ENCODE measurements at regions not wholly inside any gene's neighbourhood (a gene's known extent, or its start where the extent isn't known, plus 50 kb on each side); places are given as distances from the start of the nearest gene placed in this dataset.
A peak's percentile ranks its signal among the peaks of the same experiment; 100 is the strongest.

GRCh38 chr5:135234242-135234641, 164.8 kb downstream of the MACROH2A1 start (continued):
- no peak for TF ChIP-seq ZNF646 (CRISPR knock-in tag; IDR thresholded peaks at IDR 0.05)
- peak; percentile 34 for TF ChIP-seq ARID5B (CRISPR knock-in tag; IDR thresholded peaks at IDR 0.05)
- no peak for TF ChIP-seq KDM1A (CRISPR knock-in tag; IDR thresholded peaks at IDR 0.05)
- no peak for TF ChIP-seq ZBTB42 (CRISPR knock-in tag; IDR thresholded peaks at IDR 0.05)
- TF ChIP-seq, protein P1, sequence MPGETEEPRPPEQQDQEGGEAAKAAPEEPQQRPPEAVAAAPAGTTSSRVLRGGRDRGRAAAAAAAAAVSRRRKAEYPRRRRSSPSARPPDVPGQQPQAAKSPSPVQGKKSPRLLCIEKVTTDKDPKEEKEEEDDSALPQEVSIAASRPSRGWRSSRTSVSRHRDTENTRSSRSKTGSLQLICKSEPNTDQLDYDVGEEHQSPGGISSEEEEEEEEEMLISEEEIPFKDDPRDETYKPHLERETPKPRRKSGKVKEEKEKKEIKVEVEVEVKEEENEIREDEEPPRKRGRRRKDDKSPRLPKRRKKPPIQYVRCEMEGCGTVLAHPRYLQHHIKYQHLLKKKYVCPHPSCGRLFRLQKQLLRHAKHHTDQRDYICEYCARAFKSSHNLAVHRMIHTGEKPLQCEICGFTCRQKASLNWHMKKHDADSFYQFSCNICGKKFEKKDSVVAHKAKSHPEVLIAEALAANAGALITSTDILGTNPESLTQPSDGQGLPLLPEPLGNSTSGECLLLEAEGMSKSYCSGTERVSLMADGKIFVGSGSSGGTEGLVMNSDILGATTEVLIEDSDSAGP (CRISPR knock-in tag; IDR thresholded peaks at IDR 0.05; ENCODE audit: borderline replicate concordance): no peak
- TF ChIP-seq ZBTB38 (CRISPR knock-in tag; IDR thresholded peaks at IDR 0.05): peak; percentile 58; the same call in 1 of the 2 replicates
- TF ChIP-seq KDM5B (CRISPR knock-in tag; IDR thresholded peaks at IDR 0.05; ENCODE audit: borderline replicate concordance): peak; percentile 48; the same call in 1 of the 2 replicates
- no peak for TF ChIP-seq REST (IDR thresholded peaks at IDR 0.05; ENCODE audit: borderline replicate concordance in 1 of 2, low read depth in 1 of 2, low read length in 2 of 2)
- no peak for TF ChIP-seq FUBP1 (CRISPR knock-in tag; IDR thresholded peaks at IDR 0.05; ENCODE audit: borderline replicate concordance)
- no peak for TF ChIP-seq KMT2B (CRISPR knock-in tag; IDR thresholded peaks at IDR 0.05)
- TF ChIP-seq TCF7 (IDR thresholded peaks at IDR 0.05; ENCODE audit: low read depth): no peak

Data from HepG2 (cell line).